GM10248 (cell line): ENCODE measurements at regions not wholly inside any gene's neighbourhood (a gene's known extent, or its start where the extent isn't known, plus 50 kb on each side); places are given as distances from the start of the nearest gene placed in this dataset.

Experiments used
- CTCF ChIA-PET: fragments of 300-600 bp; sonication (Branson Sonifier 250); formaldehyde crosslinking; extraction: SDS; loops from one replicate; lab custom pipeline; 2021; ENCODE audit warnings: antibody characterized with exemption; lab: Yijun Ruan, JAX
- POLR2A ChIA-PET: fragments of 350-650 bp; sonication (Branson Sonifier 250); formaldehyde crosslinking; extraction: SDS; loops from one replicate; lab custom pipeline; 2020; ENCODE audit warnings: antibody characterized with exemption; lab: Yijun Ruan, JAX
- DNase-seq: peaks from one replicate; pipeline ENCODE4 v3.0.0; 2012; ENCODE audit errors: extremely low spot score
- TF ChIP-seq, protein P1 (sequence below): IDR thresholded peaks from 2 replicates; pipeline ENCODE4 v1.5.1; 2012; ENCODE audit warnings: mild to moderate bottlenecking, low read depth; ENCODE audit errors: extremely low read depth, missing control alignments, control extremely low read depth

DNA sequence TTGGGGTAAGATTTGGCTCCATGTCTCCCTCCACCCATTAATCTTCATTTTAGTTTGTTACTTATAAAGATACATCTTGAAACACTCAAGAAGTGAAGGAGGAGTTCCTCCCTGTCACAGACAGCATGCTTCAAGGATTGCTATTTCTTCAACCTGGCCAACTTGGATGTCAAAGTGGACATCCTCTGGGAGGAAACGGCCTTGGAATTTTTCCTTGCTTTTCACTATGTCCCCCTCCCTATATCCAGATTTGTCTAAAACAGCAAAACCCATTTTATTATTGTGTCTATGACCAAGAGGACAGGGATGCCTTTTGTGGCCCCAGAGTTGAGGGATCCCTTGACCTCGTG lies 242.9 kb downstream of the LPIN1 start:
- ChIA-PET POLR2A (no interaction called here), CTCF (no interaction called here)
- no peak for DNase-seq
- TF ChIP-seq, protein P1, sequence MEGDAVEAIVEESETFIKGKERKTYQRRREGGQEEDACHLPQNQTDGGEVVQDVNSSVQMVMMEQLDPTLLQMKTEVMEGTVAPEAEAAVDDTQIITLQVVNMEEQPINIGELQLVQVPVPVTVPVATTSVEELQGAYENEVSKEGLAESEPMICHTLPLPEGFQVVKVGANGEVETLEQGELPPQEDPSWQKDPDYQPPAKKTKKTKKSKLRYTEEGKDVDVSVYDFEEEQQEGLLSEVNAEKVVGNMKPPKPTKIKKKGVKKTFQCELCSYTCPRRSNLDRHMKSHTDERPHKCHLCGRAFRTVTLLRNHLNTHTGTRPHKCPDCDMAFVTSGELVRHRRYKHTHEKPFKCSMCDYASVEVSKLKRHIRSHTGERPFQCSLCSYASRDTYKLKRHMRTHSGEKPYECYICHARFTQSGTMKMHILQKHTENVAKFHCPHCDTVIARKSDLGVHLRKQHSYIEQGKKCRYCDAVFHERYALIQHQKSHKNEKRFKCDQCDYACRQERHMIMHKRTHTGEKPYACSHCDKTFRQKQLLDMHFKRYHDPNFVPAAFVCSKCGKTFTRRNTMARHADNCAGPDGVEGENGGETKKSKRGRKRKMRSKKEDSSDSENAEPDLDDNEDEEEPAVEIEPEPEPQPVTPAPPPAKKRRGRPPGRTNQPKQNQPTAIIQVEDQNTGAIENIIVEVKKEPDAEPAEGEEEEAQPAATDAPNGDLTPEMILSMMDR = no peak

DNA sequence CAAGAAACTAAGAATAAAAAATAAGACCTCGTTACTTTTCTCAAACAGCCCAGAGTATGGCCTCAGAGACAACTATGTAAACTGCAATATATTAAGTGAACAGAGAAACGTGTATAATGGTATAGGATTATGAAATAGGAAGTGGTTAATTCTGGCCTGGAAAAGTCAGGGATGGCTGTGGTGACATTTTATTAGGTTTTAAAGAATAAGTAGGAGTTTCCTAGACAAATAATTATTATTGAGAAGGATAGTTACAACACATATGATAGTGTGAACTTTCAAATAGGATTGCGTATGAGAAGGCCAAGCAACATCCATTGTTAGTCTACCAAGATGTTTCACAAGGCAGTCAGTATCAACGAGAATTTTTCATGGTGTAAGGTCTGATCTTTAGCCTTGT lies 244.1 kb downstream of the LPIN1 start:
- ChIA-PET CTCF (no interaction called here), POLR2A (no interaction called here)
- TF ChIP-seq, protein P1 = no peak
- no peak for DNase-seq

DNA sequence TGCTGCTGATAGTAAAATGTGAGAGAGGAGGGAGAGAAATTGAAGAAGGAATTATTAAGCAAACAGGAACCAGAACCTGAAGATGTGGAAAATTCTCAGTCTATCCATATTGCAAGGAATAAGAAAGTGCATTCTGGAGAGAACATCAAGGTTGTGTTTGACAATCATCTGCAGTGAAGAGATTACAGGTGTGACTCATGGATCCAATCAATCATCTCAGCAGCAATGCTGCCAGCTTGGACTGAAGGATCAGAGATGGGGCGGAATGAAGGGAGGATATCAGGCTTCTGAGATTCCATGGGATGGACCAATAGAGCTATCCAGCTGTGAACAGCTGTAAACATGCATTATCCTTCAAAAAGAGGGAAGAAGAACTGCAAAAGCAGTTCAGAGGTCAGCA lies 247.3 kb downstream of the LPIN1 start:
- TF ChIP-seq, protein P1 = no peak
- POLR2A ChIA-PET = no interaction called here
- DNase-seq = no peak
- CTCF ChIA-PET = no interaction called here

DNA sequence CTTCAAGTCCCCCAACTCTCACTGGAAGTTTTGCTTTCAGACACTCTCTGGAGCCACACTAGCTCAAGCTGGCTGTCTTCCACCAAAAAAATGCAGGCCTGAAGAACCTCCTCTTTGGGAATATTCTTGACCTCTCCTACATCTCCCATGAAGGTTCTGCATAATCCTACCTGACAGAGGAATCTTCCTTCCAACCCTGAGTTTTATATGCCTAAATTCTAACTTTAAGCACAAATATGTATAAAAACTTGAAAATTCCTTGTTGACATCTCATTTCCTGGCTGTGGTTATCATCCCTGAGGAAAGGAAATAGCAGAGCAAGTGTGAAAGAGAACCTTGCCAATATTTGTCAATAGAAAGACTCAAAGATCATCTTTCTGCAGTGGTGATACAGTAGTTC lies 249.0 kb downstream of the LPIN1 start:
- POLR2A ChIA-PET = no interaction called here
- DNase-seq = no peak
- TF ChIP-seq, protein P1 = no peak
- CTCF ChIA-PET = no interaction called here

DNA sequence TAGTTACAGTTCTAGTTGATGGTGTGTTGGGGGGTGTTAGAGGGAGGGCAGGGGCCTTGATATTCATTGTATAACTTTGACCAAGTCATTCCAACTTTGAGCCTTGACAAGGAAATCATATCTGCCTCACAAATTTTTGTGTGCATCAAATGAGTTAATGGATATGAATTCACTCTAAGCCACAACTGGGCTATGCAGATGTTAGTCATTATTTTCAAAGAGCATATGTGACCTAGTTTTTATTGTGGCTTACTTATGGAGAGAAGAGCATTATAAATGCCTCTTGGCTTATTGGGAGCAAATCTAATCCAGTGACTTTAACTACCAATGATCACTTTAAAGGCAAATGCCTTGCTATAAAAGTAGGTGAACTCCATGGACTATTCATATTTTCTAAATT lies 250.2 kb downstream of the LPIN1 start:
- ChIA-PET POLR2A (no interaction called here), CTCF (no interaction called here)
- TF ChIP-seq, protein P1 = no peak
- DNase-seq = no peak

DNA sequence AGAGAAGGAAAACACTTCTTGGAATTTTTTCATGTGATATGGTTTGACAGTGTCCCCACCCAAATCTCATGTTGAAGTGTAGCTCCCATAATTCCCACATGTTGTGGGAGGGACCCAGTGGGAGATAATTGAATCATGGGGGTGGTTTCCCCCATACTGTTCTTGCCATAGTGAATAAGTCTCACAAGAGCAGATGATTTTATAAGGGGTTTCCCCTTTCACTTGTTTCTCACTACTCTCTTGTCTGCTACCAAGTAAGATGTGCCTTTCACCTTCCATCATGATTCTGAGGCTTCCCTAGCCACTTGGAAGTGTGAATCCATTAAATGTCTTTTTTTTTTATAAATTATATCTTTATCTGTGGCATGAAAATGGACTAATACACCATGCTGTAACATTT lies 250.7 kb downstream of the LPIN1 start:
- no peak for DNase-seq
- TF ChIP-seq, protein P1 = no peak
- ChIA-PET CTCF (no interaction called here), POLR2A (no interaction called here)

DNA sequence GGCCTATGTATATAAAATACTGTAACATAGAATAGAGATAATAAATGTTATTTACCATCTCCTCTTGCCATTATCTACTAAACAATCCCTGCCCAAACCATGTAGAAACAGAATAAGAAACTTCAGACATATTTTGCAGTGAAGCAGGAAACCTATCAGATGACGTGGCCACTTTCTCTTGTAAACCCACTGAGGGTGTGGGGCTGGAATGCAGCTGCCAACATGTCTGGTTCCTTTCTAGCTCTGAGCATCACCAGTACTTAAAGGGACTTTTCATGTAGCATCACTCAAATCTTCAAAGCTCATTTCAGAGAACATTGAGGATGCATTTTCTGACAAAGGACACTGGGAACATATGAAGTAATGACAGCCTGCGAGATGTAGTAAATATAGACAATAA lies 251.8 kb downstream of the LPIN1 start:
- TF ChIP-seq, protein P1 = no peak
- ChIA-PET POLR2A (no interaction called here), CTCF (no interaction called here)
- no peak for DNase-seq
